IMR-90 (cell line): ENCODE measurements at regions not wholly inside any gene's neighbourhood (a gene's known extent, or its start where the extent isn't known, plus 50 kb on each side); places are given as distances from the start of the nearest gene placed in this dataset.

Experiments
- CEBPB ChIP-seq: IDR thresholded peaks from 2 replicates; pipeline ENCODE4 v1.6.1; 2012; ENCODE audit warnings: low read depth, low read length, improper control_type of control experiment
- CTCF ChIP-seq: conservative IDR thresholded peaks from 2 replicates; pipeline ENCODE4 v1.5.1; 2012; ENCODE audit warnings: mild to moderate bottlenecking, low read depth, low read length, improper control_type of control experiment
- MAZ ChIP-seq: IDR thresholded peaks from 2 replicates; pipeline ENCODE4 v1.6.1; 2012; ENCODE audit warnings: low read depth, mild to moderate bottlenecking, low read length, improper control_type of control experiment, moderate library complexity, borderline replicate concordance
- MXI1 ChIP-seq: IDR thresholded peaks from 2 replicates; pipeline ENCODE4 v1.6.1; 2012; ENCODE audit warnings: low read depth, mild to moderate bottlenecking, low read length, moderate library complexity, borderline replicate concordance
- POLR2A ChIP-seq: IDR thresholded peaks from 2 replicates; pipeline ENCODE4 v1.6.1; 2012; ENCODE audit warnings: mild to moderate bottlenecking, low read depth, low read length
- RAD21 ChIP-seq: IDR thresholded peaks from 2 replicates; pipeline ENCODE4 v1.6.1; 2012; ENCODE audit warnings: low read length, improper control_type of control experiment
- RCOR1 ChIP-seq: IDR thresholded peaks from 2 replicates; pipeline ENCODE4 v1.6.1; 2012; ENCODE audit warnings: mild to moderate bottlenecking, low read length, improper control_type of control experiment; ENCODE audit not compliant: insufficient replicate concordance
- TF ChIP-seq, protein P1 (sequence below): fragments of 150-350 bp; IDR thresholded peaks from 2 replicates; pipeline ENCODE4 v1.6.1; 2016; ENCODE audit warnings: low read depth, mild to moderate bottlenecking, low read length, moderate library complexity, borderline replicate concordance

DNA sequence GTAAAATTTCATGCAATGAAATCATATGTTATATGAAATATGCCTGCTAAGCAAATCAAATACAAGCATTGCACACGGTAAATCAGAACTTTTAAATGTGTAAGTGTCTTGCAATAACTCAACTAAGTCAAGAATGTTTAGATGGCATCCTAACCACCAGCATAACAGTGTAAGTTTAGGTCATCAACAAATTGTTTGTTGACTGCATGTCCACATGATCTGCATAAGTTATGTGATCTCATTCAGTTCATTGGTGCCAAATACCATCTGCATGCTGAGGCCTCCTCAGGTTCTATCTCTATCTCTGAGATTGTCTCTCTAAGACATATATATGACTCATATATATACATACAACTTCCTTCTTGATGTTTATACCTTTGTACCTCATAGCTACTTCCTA lies 159.6 kb upstream of the STK32A start:
- TF ChIP-seq CTCF = no peak
- TF ChIP-seq CEBPB = no peak
- no peak for TF ChIP-seq RAD21
- TF ChIP-seq MXI1 = no peak
- no peak for TF ChIP-seq RCOR1
- TF ChIP-seq, protein P1, sequence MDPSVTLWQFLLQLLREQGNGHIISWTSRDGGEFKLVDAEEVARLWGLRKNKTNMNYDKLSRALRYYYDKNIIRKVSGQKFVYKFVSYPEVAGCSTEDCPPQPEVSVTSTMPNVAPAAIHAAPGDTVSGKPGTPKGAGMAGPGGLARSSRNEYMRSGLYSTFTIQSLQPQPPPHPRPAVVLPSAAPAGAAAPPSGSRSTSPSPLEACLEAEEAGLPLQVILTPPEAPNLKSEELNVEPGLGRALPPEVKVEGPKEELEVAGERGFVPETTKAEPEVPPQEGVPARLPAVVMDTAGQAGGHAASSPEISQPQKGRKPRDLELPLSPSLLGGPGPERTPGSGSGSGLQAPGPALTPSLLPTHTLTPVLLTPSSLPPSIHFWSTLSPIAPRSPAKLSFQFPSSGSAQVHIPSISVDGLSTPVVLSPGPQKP = no peak
- TF ChIP-seq POLR2A = no peak
- TF ChIP-seq MAZ = no peak
